ENCODE measurements at regions not wholly inside any gene's neighbourhood (a gene's known extent, or its start where the extent isn't known, plus 50 kb on each side); places are given as distances from the start of the nearest gene placed in this dataset.

DNA sequence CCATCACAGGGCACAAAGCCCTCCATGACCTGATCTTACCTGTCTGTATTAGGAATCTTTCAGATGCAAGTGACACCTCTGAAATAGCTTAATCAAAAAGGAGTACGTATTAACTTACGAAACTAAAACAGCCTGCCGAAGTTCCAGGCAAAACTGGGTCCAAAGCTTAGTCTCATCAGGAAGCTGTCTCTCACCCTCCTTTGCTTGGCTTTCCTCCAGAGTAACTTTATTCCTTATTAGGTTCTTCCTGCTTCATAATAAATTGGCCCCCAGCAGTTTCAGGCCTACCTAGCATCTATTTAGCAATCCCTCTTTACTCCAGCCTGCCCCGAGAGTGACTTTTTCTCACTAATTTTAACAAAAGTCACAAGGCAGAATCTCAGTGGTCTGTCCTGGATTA, 58.4 kb upstream of the STK32A start (continued):
- TF ChIP-seq TEAD4 (IDR thresholded peaks at IDR 0.05; ENCODE audit: borderline replicate concordance, insufficient read depth) (no peak), RXRA (IDR thresholded peaks at IDR 0.05; ENCODE audit: borderline replicate concordance, low read depth) (no peak), TCF12 (IDR thresholded peaks at IDR 0.05) (no peak), SMC3 (IDR thresholded peaks at IDR 0.05; ENCODE audit: low read depth, low read length) (no peak)
- TF ChIP-seq, protein P1, sequence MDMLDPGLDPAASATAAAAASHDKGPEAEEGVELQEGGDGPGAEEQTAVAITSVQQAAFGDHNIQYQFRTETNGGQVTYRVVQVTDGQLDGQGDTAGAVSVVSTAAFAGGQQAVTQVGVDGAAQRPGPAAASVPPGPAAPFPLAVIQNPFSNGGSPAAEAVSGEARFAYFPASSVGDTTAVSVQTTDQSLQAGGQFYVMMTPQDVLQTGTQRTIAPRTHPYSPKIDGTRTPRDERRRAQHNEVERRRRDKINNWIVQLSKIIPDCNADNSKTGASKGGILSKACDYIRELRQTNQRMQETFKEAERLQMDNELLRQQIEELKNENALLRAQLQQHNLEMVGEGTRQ (IDR thresholded peaks at IDR 0.05; ENCODE audit: borderline replicate concordance, low read depth, low read length): no peak

DNA sequence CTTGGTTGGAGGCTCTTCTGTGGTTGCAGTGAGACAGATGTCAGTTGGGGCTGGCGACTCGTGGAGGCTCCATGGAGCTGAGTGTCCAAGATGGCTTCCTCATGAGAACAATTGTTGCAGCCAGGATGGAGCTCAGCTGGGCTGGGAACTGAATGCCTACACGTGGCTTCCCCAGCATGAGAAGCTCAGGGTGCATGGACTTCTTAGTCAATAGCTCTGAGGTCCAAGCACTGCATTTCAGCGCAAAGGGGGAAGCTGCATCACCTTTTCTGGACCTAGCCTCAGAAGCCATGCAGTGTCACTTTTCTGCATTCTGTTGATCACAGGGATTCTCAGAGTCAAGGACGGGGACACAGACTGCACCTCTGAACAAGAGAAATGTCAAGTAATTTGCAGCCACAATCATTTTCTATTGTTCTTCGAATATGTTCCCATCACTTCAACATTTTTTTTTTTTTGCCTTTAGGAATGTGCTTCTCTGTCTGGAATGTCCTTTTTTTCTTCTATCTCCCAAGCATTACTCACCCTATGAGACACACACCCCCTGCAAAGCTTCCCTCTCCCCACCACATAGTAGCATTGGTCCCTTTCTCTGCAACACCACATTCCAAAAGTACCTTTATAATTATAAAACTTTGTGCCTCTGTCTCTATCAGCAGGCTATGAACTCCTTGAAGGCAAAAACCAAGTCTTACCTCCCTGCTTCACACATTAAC, 57.5 kb upstream of the STK32A start:
- Histone ChIP-seq H3K27ac (ENCODE audit: low read depth in 2 of 2, low read length in 1 of 2) (peak overlapping the region in 1 of 2 experiments; percentile 82; a peak in 2 of 4 replicates), H3K9ac (peak overlapping the region; percentile 42; the same call in 1 of the 2 replicates)
- no peak for DNase-seq

More for the DNA sequence above, 57.5 kb upstream of the STK32A start:
- 49% methylated on average over 6 of the region's 6 CpGs for WGBS (ENCODE audit: low lambda C conversion rate)
- POLR2A ChIA-PET: no interaction called here
- Histone ChIP-seq H3K36me3 (replicated peaks in 1 of 2; ENCODE audit: control insufficient read depth in 1 of 2, insufficient read depth in 2 of 2, low read length in 1 of 2) (no peaks in the 10 kb centered on the region), H3K4me2 (peak overlapping the region; percentile 56), H3K4me1 (ENCODE audit: control insufficient read depth in 1 of 2, insufficient read depth in 2 of 2, low read depth in 1 of 2, low read length in 1 of 2) (peaks cover 0 to 18% of the 10 kb centered on the region in 2 experiments; a peak in 1 of 4 replicates), H4K20me1 (ENCODE audit: insufficient read depth) (no peaks in the 10 kb centered on the region), H3K4me3 (ENCODE audit: low read depth in 2 of 2, low read length in 1 of 2) (no peak overlapping the region), H3K79me2 (ENCODE audit: insufficient read depth) (no peaks in the 10 kb centered on the region), H3F3A (replicated peaks; ENCODE audit: insufficient read depth) (peaks cover 14% of the 10 kb centered on the region), H3K9me2 (no peaks in the 10 kb centered on the region), H3K27me3 (ENCODE audit: insufficient read depth) (no peaks in the 10 kb centered on the region), H2AFZ (ENCODE audit: low read depth) (peak overlapping the region; percentile 57), H3K9me3 (no peaks in the 10 kb centered on the region)
- peak in 1 of 2 experiments; percentile 49; a peak in 2 of 4 replicates for TF ChIP-seq EP300 (IDR thresholded peaks at IDR 0.05; ENCODE audit: borderline replicate concordance in 1 of 2, low read depth in 1 of 2, low read length in 1 of 2)
- no peak for TF ChIP-seq RCOR1 (IDR thresholded peaks at IDR 0.05; ENCODE audit: low read length)
- TF ChIP-seq FOSL2 (IDR thresholded peaks at IDR 0.05; ENCODE audit: borderline replicate concordance, low read depth): peak; percentile 78
- peak; percentile 78 for TF ChIP-seq JUND (IDR thresholded peaks at IDR 0.05)
- TF ChIP-seq ELF1 (IDR thresholded peaks at IDR 0.05): no peak
- peak; percentile 18; the same call in 1 of the 2 replicates for TF ChIP-seq NFIC (IDR thresholded peaks at IDR 0.05; ENCODE audit: borderline replicate concordance)
- TF ChIP-seq, protein P2, sequence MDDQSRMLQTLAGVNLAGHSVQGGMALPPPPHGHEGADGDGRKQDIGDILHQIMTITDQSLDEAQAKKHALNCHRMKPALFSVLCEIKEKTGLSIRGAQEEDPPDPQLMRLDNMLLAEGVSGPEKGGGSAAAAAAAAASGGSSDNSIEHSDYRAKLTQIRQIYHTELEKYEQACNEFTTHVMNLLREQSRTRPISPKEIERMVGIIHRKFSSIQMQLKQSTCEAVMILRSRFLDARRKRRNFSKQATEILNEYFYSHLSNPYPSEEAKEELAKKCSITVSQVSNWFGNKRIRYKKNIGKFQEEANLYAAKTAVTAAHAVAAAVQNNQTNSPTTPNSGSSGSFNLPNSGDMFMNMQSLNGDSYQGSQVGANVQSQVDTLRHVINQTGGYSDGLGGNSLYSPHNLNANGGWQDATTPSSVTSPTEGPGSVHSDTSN (IDR thresholded peaks at IDR 0.05): peak; percentile 34; the same call in 1 of the 2 replicates
- TF ChIP-seq YY1 (IDR thresholded peaks at IDR 0.05; ENCODE audit: low read depth): 0 out of 2 replicates have a peak, but pooled peaks have one; percentile 32
- TF ChIP-seq, protein P3, sequence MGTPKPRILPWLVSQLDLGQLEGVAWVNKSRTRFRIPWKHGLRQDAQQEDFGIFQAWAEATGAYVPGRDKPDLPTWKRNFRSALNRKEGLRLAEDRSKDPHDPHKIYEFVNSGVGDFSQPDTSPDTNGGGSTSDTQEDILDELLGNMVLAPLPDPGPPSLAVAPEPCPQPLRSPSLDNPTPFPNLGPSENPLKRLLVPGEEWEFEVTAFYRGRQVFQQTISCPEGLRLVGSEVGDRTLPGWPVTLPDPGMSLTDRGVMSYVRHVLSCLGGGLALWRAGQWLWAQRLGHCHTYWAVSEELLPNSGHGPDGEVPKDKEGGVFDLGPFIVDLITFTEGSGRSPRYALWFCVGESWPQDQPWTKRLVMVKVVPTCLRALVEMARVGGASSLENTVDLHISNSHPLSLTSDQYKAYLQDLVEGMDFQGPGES (IDR thresholded peaks at IDR 0.05; ENCODE audit: low read depth, low read length): no peak
- peak; percentile 77 for TF ChIP-seq TEAD4 (IDR thresholded peaks at IDR 0.05; ENCODE audit: borderline replicate concordance, insufficient read depth)
- no peak for TF ChIP-seq TAF1 (IDR thresholded peaks at IDR 0.05; ENCODE audit: borderline replicate concordance, low read depth, low read length)
- TF ChIP-seq RXRA (IDR thresholded peaks at IDR 0.05; ENCODE audit: borderline replicate concordance, low read depth): 0 out of 2 replicates have a peak, but pooled peaks have one; percentile 25
- peak; percentile 64 for TF ChIP-seq TCF12 (IDR thresholded peaks at IDR 0.05)
- TF ChIP-seq, protein P4, sequence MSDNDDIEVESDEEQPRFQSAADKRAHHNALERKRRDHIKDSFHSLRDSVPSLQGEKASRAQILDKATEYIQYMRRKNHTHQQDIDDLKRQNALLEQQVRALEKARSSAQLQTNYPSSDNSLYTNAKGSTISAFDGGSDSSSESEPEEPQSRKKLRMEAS (IDR thresholded peaks at IDR 0.05; ENCODE audit: low read depth): no peak
- TF ChIP-seq CHD2 (IDR thresholded peaks at IDR 0.05; ENCODE audit: low read length, partially characterized antibody): no peak
- TF ChIP-seq, protein P5, sequence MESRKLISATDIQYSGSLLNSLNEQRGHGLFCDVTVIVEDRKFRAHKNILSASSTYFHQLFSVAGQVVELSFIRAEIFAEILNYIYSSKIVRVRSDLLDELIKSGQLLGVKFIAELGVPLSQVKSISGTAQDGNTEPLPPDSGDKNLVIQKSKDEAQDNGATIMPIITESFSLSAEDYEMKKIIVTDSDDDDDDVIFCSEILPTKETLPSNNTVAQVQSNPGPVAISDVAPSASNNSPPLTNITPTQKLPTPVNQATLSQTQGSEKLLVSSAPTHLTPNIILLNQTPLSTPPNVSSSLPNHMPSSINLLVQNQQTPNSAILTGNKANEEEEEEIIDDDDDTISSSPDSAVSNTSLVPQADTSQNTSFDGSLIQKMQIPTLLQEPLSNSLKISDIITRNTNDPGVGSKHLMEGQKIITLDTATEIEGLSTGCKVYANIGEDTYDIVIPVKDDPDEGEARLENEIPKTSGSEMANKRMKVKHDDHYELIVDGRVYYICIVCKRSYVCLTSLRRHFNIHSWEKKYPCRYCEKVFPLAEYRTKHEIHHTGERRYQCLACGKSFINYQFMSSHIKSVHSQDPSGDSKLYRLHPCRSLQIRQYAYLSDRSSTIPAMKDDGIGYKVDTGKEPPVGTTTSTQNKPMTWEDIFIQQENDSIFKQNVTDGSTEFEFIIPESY (IDR thresholded peaks at IDR 0.05; ENCODE audit: borderline replicate concordance, low read depth): no peak; the same call in 1 of the 2 replicates
- no peak for TF ChIP-seq MEF2A (IDR thresholded peaks at IDR 0.05; ENCODE audit: borderline replicate concordance, low read depth)
- CTCF ChIA-PET: interaction anchor here (0.7 to 1.0 kb wide), 2 partner anchors 635 to 644 kb away, joined by 3 read pairs; no protein-coding TSS in a partner anchor
